HUES6 (cell line): ENCODE measurements at regions not wholly inside any gene's neighbourhood (a gene's known extent, or its start where the extent isn't known, plus 50 kb on each side); places are given as distances from the start of the nearest gene placed in this dataset.
"Not testable (repeated sequence)": the region's sequence is repeated elsewhere in the genome, so short reads cannot be mapped to it uniquely, and the experiment has no call there.

Experiments used
- H3K27ac ChIP-seq: 2 replicates; pipeline ENCODE4 v1.7.0; 2013; ENCODE audit warnings: low read depth, mild to moderate bottlenecking, low read length, inconsistent platforms
- H3K27me3 ChIP-seq: 2 replicates; pipeline ENCODE4 v1.6.1; 2013; ENCODE audit warnings: low read length; ENCODE audit not compliant: control insufficient read depth, insufficient read depth
- H3K36me3 ChIP-seq: 2 replicates; pipeline ENCODE4 v1.6.1; 2013; ENCODE audit warnings: low read length; ENCODE audit not compliant: control insufficient read depth, insufficient read depth
- H3K4me1 ChIP-seq: 2 replicates; pipeline ENCODE4 v1.6.1; 2013; ENCODE audit warnings: low read length; ENCODE audit not compliant: control insufficient read depth, insufficient read depth
- H3K4me3 ChIP-seq: 2 replicates; pipeline ENCODE4 v1.5.1; 2013; ENCODE audit warnings: low read depth, low read length
- H3K9ac ChIP-seq: one replicate; pipeline ENCODE4 v1.6.1; 2013; ENCODE audit warnings: mild to moderate bottlenecking, low read length
- H3K9me3 ChIP-seq: 2 replicates; pipeline ENCODE4 v1.6.1; 2013; ENCODE audit warnings: low read depth, low read length; ENCODE audit not compliant: control insufficient read depth, insufficient read depth

DNA sequence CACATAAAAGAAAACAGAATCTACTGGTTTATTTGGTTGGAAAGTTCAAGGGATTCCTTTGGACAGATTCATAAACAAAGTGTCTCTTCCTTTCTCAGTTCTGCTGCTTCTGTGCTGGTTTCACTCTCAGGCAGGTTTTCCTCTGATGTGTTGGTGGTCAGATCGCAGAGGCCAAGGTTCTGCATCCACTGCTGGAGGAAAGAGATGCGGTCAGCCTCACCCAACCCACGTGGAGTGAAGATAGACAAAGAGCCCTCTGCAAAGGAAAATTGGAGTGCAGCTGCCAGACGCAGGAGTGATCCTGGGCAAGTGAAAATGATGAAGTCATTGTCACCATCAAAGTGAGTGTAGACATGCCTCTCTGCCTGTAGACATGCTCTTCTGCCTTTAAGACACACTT, 352.0 kb downstream of the TSHZ3 start:
- Histone ChIP-seq H3K27me3 (peaks cover 4% of the 10 kb centered on the region; the same call in 1 of the 2 replicates), H3K4me1 (no peaks in the 10 kb centered on the region), H3K27ac (no peak overlapping the region), H3K9ac (no peak overlapping the region), H3K36me3 (no peaks in the 10 kb centered on the region), H3K4me3 (no peak overlapping the region), H3K9me3 (no peaks in the 10 kb centered on the region)

DNA sequence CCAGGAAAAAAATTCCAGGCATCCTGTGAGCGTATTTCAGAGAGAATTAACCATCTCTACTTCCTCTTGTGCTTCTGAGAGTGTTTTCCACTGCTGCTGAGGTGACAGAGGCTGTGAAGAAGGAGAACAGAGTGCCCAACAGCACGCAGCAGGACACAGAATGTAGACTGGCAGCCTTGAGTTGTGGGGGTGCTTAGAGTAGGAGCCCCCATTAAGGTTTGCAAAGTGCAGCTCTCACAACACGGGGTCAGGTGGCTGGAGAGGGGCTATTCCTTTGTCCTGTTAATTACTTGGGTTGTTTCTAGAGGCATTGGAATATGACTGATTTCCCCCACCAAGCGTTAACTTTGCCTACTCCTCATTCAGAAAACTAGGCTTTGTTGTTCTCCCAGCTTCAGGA, 370.6 kb downstream of the TSHZ3 start:
- no peak overlapping the region for H3K4me3 ChIP-seq
- H3K9me3 ChIP-seq: peaks cover 20% of the 10 kb centered on the region
- no peak overlapping the region for H3K27ac ChIP-seq
- H3K36me3 ChIP-seq: no peaks in the 10 kb centered on the region
- H3K4me1 ChIP-seq: peaks cover 10% of the 10 kb centered on the region
- no peak overlapping the region for H3K9ac ChIP-seq
- H3K27me3 ChIP-seq: no peaks in the 10 kb centered on the region

DNA sequence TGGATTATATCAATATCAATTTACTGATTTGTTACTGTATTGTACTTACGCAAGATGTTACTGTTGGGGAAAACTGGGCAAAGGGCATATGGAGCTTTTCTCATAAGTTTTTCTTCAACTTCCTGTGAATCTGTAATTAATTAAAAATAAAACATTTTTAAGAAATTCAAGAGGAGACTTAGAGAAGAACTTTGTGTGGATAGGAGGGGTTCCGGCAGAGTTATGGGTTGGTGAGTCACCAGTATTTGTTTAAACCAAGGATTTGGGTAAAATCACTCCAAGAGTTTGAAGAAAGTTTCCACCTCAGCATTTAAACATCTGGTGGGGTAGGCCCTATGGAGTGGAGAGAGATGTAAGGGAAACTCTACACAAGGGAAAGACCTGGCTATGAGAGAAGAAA, 379.6 kb downstream of the TSHZ3 start:
- no peak overlapping the region for H3K4me3 ChIP-seq
- no peaks in the 10 kb centered on the region for H3K9me3 ChIP-seq
- H3K27ac ChIP-seq: no peak overlapping the region
- no peaks in the 10 kb centered on the region for H3K36me3 ChIP-seq
- H3K9ac ChIP-seq: no peak overlapping the region
- H3K4me1 ChIP-seq: no peaks in the 10 kb centered on the region
- no peaks in the 10 kb centered on the region; the same call in 1 of the 2 replicates for H3K27me3 ChIP-seq

DNA sequence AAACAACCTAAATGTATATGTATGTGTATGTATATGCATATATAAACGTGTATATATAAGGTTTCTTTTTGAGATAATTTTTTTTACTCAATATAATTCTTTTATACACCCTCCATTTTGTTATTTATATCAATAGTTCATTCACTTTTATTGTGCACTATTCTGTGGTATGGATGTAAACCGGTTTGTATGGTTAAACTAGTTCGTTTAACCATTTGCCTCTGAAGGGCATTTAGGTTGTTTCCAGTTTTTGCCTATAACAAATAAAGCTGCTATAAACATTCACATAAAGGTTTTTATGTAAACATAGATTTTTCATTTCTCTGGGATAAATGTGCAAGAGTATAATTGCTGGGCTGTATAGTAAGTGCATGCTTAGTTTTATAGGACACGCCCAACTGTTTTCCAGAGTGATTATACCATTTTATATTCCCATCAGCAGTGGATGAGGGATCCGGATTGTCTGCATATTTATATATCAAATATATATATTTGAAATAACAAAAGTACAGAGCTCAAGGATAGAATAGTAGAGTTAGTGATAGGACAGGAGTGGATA, 380.3 kb downstream of the TSHZ3 start:
- no peaks in the 10 kb centered on the region for H3K9me3 ChIP-seq
- H3K9ac ChIP-seq: no peak overlapping the region
- no peaks in the 10 kb centered on the region; the same call in 1 of the 2 replicates for H3K27me3 ChIP-seq
- H3K36me3 ChIP-seq: no peaks in the 10 kb centered on the region
- H3K4me1 ChIP-seq: no peaks in the 10 kb centered on the region
- no peak overlapping the region for H3K27ac ChIP-seq
- H3K4me3 ChIP-seq: no peak overlapping the region

DNA sequence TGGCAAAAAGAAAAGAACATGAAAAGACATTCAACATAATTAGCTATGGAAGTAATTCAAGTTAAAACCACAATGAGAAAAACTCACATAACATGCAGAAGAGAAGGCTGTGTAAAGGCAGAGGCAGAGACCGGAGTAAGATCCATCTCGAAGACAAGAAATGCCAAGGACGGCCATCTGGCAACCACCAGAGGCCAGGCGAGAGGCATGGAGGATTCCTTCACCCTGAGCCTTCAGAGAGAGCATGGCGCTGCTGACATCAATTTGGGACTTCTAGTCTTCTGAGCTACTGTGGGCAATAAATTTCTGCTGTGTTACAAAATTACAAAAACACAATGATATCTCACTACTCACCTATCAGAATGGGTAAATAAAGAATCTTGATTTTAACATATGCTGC, 381.0 kb downstream of the TSHZ3 start:
- H3K27me3 ChIP-seq: no peaks in the 10 kb centered on the region; the same call in 1 of the 2 replicates
- no peaks in the 10 kb centered on the region for H3K4me1 ChIP-seq
- H3K36me3 ChIP-seq: no peaks in the 10 kb centered on the region
- H3K4me3 ChIP-seq: no peak overlapping the region
- H3K9me3 ChIP-seq: no peaks in the 10 kb centered on the region
- no peak overlapping the region for H3K27ac ChIP-seq
- H3K9ac ChIP-seq: no peak overlapping the region

DNA sequence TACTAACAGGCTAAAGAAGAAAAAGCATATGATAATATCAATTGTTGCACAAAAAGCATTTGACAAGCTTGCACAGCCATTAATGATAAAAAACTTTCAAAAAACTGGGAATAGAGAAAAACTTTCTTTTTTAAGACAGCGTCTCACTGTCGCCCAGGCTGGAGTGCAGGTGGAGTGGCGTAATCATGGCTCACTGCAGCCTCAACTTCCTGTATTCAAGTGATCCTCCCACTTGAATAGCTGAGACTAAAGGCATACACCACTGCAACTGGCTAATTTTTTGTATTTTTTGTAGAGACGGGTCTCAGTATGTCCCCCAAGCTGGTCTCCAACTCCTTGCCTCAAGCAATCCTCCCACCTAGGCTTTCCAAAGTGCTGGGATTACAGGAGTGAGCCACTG, 382.8 kb downstream of the TSHZ3 start:
- Histone ChIP-seq H3K27me3 (no peaks in the 10 kb centered on the region), H3K27ac (no peak overlapping the region), H3K4me1 (no peaks in the 10 kb centered on the region), H3K36me3 (no peaks in the 10 kb centered on the region), H3K9ac (no peak overlapping the region), H3K4me3 (no peak overlapping the region), H3K9me3 (no peaks in the 10 kb centered on the region)

DNA sequence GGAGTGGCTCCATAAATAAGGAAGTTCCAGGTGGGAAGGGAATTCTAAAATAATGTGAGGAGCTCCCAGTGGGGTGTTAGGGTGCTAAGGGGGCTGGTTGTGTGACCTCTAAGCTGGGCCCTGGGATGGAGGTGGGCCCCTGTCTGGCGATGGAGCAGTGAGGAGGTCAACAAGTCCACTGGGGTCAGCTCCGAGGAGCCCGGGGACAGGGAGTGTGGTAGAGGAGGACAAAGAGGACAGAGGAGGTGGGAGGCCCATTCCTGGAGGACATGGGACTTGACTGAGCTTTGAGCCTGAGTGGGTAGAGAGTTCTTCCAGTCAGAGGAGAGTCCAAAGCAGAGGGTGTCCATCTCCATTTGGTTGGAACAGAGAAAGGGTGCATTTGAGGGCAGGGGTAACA, 390.2 kb downstream of the TSHZ3 start:
- Histone ChIP-seq H3K27ac (no peak overlapping the region), H3K9ac (no peak overlapping the region), H3K4me3 (no peak overlapping the region), H3K36me3 (no peaks in the 10 kb centered on the region), H3K9me3 (no peaks in the 10 kb centered on the region), H3K4me1 (peaks cover 5% of the 10 kb centered on the region; the same call in 1 of the 2 replicates), H3K27me3 (no peaks in the 10 kb centered on the region)

DNA sequence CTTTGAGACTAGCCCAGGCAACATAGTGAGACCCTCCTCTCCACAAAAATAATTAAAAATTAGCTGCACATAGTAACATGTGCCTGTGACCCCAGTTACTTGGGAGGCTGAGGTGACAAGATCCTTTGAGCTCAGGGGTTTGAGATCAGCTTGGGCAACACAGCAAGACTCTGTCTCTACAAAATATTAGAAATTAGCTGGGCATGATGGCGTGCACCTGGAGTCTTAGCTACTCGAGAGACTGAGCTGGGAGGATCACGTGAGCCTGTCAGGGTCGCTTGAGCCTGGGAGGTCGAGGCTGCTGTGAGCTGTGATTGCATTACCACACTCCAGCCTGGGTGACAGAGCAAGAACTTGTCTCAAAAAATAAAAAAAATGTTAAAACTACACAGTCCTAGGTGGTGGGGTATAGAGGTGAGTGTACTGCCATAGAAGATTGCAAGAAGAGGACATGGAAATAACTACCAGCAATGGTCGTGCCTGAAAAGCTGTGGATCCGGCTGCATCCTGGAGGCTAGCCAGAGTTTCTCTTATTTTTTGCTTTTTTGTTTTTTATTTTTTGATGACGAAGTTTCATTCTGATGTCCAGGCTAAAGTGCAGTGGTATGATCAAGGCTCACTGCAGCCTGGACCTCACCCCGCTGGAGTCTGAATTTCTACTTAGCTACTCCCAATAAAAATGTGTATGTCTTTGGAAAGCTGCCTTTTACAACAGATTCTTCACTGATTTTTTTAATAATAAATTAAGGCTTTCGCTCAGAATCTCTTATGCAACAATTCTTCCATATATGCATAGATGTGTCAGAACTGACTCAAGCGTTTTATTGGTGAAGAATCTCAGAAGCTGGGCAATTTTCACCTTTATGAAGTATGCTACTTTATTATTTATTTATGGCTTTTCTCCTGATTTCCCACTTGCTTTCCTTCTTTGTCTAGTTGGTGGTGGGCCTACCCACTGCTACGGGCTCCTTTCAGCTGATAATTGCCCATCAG, 393.8 kb downstream of the TSHZ3 start:
- Histone ChIP-seq H3K4me1 (peaks cover 12% of the 10 kb centered on the region; the same call in 1 of the 2 replicates), H3K9me3 (no peaks in the 10 kb centered on the region), H3K27me3 (no peaks in the 10 kb centered on the region), H3K9ac (no peak overlapping the region), H3K27ac (no peak overlapping the region), H3K36me3 (no peaks in the 10 kb centered on the region), H3K4me3 (no peak overlapping the region)

DNA sequence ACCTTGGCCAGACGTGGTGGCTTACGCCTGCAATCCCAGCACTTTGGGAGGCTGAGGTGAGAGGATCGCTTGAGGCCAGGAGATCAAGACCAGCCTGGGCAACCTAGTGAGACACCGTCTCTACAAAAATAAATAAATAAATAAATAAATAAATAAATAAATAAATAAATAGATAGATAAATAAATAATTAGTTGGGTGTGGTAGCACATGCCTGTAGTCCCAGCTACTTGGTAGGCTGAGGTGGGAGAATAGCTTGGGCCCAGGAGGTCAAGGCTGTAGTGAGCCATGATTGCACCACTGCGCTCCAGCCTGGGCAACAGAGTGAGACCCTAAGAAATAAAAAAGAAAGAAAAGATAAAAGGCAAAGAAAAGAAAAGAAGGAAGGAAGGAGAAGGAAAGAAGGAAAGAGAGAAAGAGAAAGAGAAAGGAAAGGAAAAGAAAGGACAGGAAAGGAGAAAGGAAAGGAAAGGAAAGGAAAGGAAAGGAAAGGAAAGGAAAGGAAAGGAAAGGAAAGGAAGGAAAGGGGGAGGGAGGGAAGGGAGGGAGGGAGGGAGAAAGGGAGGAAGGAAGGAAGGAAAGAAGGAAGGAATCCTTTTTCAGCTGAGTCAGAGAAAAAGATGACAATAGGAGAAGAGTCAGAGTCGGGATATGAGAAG, 404.8 kb downstream of the TSHZ3 start:
- H3K36me3 ChIP-seq, H3K4me1 ChIP-seq, H3K9me3 ChIP-seq, H3K27ac ChIP-seq, H3K9ac ChIP-seq, H3K27me3 ChIP-seq, H3K4me3 ChIP-seq: not testable (repeated sequence)

DNA sequence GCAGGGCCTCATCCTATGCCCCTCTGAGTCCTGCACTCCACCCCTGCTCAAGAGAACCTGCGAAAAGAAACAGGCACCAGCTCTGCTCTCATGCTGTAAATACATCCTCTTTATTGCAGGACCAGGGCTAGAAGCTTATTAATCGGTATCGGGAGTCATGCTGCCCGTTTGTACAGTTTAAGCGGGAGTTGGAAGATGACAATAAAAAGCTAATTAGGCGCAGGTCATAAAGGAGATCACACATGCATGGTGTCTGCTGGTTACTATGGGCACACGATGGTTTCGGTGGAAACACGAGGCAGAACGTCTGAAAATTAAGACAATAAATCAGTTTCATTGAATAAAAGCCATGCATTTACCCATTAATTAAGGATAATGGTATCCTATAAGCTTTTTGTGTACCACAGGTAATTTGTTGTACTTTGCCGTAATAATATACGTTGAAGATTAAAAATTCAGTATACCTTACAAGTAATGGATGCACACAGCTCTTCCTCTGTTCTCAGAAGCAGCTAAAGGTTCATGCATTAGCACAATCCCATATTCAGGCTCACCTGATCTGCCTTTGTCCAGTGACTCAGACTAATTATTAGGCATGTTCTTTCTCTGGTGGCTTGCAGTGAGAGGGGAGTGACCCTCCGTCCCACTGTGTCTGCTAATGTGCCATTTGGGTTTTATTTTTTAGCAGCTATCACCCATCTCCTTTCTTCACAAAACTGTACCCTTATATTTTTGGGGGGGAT, 406.0 kb downstream of the TSHZ3 start:
- Histone ChIP-seq H3K4me1 (no peaks in the 10 kb centered on the region), H3K36me3 (no peaks in the 10 kb centered on the region), H3K4me3 (no peak overlapping the region), H3K27ac (no peak overlapping the region), H3K9me3 (no peaks in the 10 kb centered on the region), H3K27me3 (0 out of 2 replicates have a peak, but pooled peaks cover 3% of the 10 kb centered on the region), H3K9ac (no peak overlapping the region)
